ENCODE measurements at regions not wholly inside any gene's neighbourhood (a gene's known extent, or its start where the extent isn't known, plus 50 kb on each side); places are given as distances from the start of the nearest gene placed in this dataset.

- Histone ChIP-seq H3K4me3 (ENCODE audit: low read length) (no peak overlapping the region), H3K4me1 (ENCODE audit: insufficient read depth, low read length) (no peaks in the 10 kb centered on the region), H3K9me3 (ENCODE audit: control insufficient read depth in 1 of 2, insufficient read depth in 1 of 2, low read length in 2 of 2) (peaks cover 0 to 4% of the 10 kb centered on the region in 2 experiments), H3K27me3 (ENCODE audit: control insufficient read depth in 1 of 2, insufficient read depth in 2 of 2, low read length in 2 of 2) (no peaks in the 10 kb centered on the region), H3K36me3 (ENCODE audit: insufficient read depth, low read length) (no peaks in the 10 kb centered on the region), H3K27ac (ENCODE audit: low read depth in 1 of 2, low read length in 2 of 2) (no peak overlapping the region)
- Mint-ChIP-seq H3K4me1 (ENCODE audit: low read depth) (no peaks in the 10 kb centered on the region), H3K27ac (no peak overlapping the region), H3K27me3 (no peaks in the 10 kb centered on the region), H3K4me3 (no peak overlapping the region), H3K9me3 (peaks cover 3% of the 10 kb centered on the region), H3K36me3 (ENCODE audit: low read depth) (no peaks in the 10 kb centered on the region)
- DNase-seq = no peak
- ChIA-PET CTCF (no interaction called here), POLR2A (no interaction called here)
- no peak for TF ChIP-seq CTCF (IDR thresholded peaks at IDR 0.05)
- intact Hi-C loops (cut with DNase I, micrococcal nuclease) = no loop called here
- ATAC-seq (ENCODE audit: poor library complexity) = no peak
Measured at GRCh38 chr5:126002222-126002897, 420.8 kb upstream of the GRAMD2B start.

GRCh38 chr5:126003309-126003708 is 419.9 kb upstream of the GRAMD2B start:
- CTCF ChIA-PET = no interaction called here
- Histone ChIP-seq H3K27ac (ENCODE audit: low read depth in 1 of 2, low read length in 2 of 2) (no peak overlapping the region), H3K4me3 (ENCODE audit: low read length) (no peak overlapping the region), H3K27me3 (ENCODE audit: control insufficient read depth in 1 of 2, insufficient read depth in 2 of 2, low read length in 2 of 2) (no peaks in the 10 kb centered on the region), H3K4me1 (ENCODE audit: insufficient read depth, low read length) (no peaks in the 10 kb centered on the region), H3K36me3 (ENCODE audit: insufficient read depth, low read length) (no peaks in the 10 kb centered on the region), H3K9me3 (ENCODE audit: control insufficient read depth in 1 of 2, insufficient read depth in 1 of 2, low read length in 2 of 2) (no peaks in the 10 kb centered on the region)
- H3K27me3 Mint-ChIP-seq = no peaks in the 10 kb centered on the region
- intact Hi-C loops (cut with DNase I, micrococcal nuclease) = no loop called here
- H3K4me3 Mint-ChIP-seq = no peak overlapping the region
- no peak overlapping the region for H3K27ac Mint-ChIP-seq
- DNase-seq = no peak
- no peaks in the 10 kb centered on the region for H3K4me1 Mint-ChIP-seq (ENCODE audit: low read depth)
- no peak for TF ChIP-seq CTCF (IDR thresholded peaks at IDR 0.05)
- no peak for ATAC-seq (ENCODE audit: poor library complexity)
- no peaks in the 10 kb centered on the region for H3K36me3 Mint-ChIP-seq (ENCODE audit: low read depth)
- POLR2A ChIA-PET = no interaction called here
- H3K9me3 Mint-ChIP-seq = peaks cover 3% of the 10 kb centered on the region

- DNase-seq (no peak), ATAC-seq (ENCODE audit: poor library complexity) (no peak)
- Mint-ChIP-seq H3K4me1 (ENCODE audit: low read depth) (no peaks in the 10 kb centered on the region), H3K4me3 (no peak overlapping the region), H3K27me3 (no peaks in the 10 kb centered on the region), H3K27ac (no peak overlapping the region), H3K36me3 (ENCODE audit: low read depth) (no peaks in the 10 kb centered on the region), H3K9me3 (peaks cover 4% of the 10 kb centered on the region)
- intact Hi-C loops (cut with DNase I, micrococcal nuclease) = no loop called here
- no peak for TF ChIP-seq CTCF (IDR thresholded peaks at IDR 0.05)
- no peaks in the 10 kb centered on the region for H3K36me3 ChIP-seq (ENCODE audit: insufficient read depth, low read length)
- no peaks in the 10 kb centered on the region for H3K9me3 ChIP-seq (ENCODE audit: control insufficient read depth in 1 of 2, insufficient read depth in 1 of 2, low read length in 2 of 2)
- POLR2A ChIA-PET = no interaction called here
- H3K4me1 ChIP-seq (ENCODE audit: insufficient read depth, low read length) = no peaks in the 10 kb centered on the region
- H3K27me3 ChIP-seq (ENCODE audit: control insufficient read depth in 1 of 2, insufficient read depth in 2 of 2, low read length in 2 of 2) = no peaks in the 10 kb centered on the region
- no peak overlapping the region for H3K4me3 ChIP-seq (ENCODE audit: low read length)
- no peak overlapping the region for H3K27ac ChIP-seq (ENCODE audit: low read depth in 1 of 2, low read length in 2 of 2)
- CTCF ChIA-PET = no interaction called here
Measured at GRCh38 chr5:126004636-126005035, 418.6 kb upstream of the GRAMD2B start.

Data from CD4-positive, alpha-beta T cell (primary cell).